DOHH2 (cell line): ENCODE measurements at regions not wholly inside any gene's neighbourhood (a gene's known extent, or its start where the extent isn't known, plus 50 kb on each side); places are given as distances from the start of the nearest gene placed in this dataset.

Source experiments
- EZH2phosphoT487 ChIP-seq: fragments of 200-600 bp; sonication (generic); IDR thresholded peaks from 2 replicates; pipeline ENCODE4 v1.6.1; 2017; ENCODE audit warnings: borderline replicate concordance, mild to moderate bottlenecking, antibody characterized with exemption, low read length, moderate library complexity, mixed read lengths
- TF ChIP-seq, protein P1 (sequence below): fragments of 200-600 bp; sonication (generic); IDR thresholded peaks from one replicate; pipeline ENCODE4 v1.5.1; 2014; ENCODE audit warnings: antibody characterized with exemption, mild to moderate bottlenecking, low read depth, low read length; ENCODE audit not compliant: poor library complexity, severe bottlenecking

DNA sequence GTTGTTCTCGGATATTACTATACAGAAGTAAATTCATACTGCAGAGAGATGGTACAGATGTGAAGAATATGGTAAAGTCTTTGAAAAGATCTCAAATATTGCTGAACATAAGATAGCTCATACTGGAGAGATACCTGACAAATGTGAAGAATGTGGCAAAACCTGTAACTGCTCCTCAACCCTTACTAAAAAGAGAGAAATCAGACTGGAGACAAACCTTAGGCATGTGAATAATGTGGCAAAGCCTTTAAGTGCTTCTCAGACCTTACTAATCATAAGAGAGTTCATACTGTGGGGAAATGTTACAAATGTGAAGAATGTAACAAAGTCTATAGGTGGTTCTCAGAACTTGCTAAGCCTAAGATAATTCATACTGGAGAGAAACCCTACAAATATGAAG is 986.0 kb upstream of the TSPY4 start:
- TF ChIP-seq, protein P1, sequence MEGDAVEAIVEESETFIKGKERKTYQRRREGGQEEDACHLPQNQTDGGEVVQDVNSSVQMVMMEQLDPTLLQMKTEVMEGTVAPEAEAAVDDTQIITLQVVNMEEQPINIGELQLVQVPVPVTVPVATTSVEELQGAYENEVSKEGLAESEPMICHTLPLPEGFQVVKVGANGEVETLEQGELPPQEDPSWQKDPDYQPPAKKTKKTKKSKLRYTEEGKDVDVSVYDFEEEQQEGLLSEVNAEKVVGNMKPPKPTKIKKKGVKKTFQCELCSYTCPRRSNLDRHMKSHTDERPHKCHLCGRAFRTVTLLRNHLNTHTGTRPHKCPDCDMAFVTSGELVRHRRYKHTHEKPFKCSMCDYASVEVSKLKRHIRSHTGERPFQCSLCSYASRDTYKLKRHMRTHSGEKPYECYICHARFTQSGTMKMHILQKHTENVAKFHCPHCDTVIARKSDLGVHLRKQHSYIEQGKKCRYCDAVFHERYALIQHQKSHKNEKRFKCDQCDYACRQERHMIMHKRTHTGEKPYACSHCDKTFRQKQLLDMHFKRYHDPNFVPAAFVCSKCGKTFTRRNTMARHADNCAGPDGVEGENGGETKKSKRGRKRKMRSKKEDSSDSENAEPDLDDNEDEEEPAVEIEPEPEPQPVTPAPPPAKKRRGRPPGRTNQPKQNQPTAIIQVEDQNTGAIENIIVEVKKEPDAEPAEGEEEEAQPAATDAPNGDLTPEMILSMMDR: no peak
- TF ChIP-seq EZH2phosphoT487: no peak
